ENCODE measurements at regions not wholly inside any gene's neighbourhood (a gene's known extent, or its start where the extent isn't known, plus 50 kb on each side); places are given as distances from the start of the nearest gene placed in this dataset.
"Not testable (repeated sequence)": the region's sequence is repeated elsewhere in the genome, so short reads cannot be mapped to it uniquely, and the experiment has no call there.

DNA sequence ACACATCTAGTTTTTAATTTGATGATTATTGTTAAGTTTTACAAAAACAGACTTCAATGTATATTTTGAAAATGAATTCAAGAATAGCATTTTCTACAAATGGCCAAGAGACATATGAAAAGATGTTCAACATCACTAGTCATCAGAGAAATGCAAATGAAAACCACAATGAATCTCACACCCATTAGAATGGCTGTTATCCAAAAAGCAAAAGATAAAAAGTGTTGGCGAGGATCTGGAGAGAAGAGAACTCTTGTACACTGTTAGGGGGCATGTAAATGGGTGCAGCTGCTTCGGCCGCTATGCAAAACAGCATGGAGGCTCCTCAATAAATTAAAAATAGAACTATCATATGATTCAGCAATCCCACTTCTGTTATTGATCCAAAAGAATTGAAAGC, 185.8 kb upstream of the CCN2 start:
- no peak for DNase-seq

DNA sequence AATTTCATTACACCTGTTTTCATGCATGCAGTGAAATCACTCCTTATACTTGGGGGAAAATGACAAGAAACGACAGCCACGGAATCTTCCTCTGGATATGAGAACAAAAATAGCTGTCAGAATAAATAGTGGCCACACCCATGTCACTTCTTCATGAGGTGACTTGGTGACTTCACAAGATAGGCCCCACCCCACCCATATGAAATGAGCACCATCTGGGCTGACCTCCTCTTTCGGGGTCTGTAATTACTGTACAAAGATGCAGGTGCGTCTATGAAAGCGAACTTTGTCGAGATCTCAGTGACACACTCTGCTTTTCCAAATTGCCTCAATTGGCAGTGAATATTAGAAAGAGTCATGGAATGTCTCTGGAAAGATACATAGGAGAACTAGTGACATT, 184.2 kb upstream of the CCN2 start:
- DNase-seq: no peak

DNA sequence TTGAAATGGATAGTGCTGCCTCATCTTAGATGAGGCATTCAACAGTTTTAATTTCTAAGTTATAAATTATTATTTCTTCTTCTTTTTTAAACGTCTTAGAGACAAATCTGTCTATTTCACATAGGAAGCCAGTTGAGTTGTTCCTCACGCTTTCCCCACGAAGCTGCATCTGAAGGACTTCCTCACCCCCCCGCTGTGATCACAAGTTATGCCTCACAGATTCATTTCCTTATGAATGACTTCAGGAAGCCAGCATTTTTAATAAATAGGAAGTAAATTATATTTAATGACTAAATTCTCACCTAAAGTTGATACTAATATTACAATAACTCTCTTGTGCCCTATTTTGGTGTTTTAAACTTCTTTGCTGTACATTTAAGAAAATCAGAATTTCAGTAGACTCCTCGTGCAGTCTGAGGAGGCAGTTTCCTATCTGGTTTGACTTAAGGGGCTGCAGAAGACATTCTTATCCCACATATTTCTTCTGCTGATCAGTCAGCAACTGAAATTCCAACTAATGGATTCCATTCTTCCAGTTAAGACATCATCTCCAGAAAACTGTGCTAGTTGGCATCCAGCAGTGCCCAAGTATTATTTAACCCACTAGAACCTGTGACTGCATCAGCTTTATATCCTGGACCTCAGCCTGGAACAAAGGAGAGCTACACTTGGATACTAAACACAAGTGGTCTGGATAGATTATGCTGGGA, 182.7 kb upstream of the CCN2 start:
- no peak for DNase-seq

DNA sequence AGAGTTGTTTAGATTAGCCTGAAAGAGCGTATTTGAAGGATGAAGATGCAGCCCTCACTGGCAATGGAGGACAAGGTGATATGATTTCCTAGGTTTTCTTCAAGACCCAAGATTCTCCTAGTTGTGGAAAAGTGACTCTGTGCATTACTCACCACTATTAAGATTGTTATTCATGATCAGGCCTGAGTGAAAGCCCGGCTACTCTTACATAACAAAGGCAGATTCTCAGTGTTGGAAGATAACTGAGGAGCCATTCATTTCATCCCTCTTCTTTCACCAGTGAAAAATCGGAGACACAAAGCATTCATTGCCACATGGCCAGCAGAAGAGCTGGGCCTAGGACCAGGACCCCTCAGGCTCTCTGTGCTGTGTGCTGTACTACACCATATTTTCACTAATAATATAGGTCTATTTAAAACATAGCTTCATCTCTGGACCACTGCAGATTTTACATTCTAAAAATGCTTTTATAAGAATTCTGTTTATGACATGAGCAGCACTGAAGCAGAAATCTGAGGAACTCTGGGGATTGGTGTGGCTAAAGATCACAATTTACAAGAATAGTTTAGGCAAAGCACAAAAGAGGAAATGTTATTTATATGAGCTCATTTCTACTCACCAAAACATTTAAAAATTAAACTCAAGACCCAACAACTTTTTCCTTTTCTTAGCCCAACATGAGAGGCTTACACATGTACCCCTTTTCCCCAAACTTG, 181.9 kb upstream of the CCN2 start:
- DNase-seq: no peak

DNA sequence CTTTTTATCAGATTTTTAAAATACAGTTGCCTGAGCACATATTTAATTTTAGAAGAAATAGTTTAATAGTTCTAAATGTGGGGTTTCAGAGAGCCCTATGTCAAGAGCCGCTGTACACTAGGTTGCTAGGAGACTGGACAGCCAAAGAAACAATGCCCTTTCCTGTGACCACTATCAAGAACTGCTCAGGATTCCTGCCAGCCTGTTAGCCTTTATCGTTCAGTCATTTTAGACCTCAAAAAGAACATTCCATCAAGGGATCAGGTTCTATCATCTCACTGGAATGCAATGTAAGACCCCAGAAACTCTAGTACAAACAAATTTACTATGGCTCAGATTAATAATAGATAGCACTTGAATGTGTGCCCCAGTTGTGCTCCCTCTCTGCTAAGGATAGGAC, 181.2 kb upstream of the CCN2 start:
- DNase-seq: peak; percentile 19

DNA sequence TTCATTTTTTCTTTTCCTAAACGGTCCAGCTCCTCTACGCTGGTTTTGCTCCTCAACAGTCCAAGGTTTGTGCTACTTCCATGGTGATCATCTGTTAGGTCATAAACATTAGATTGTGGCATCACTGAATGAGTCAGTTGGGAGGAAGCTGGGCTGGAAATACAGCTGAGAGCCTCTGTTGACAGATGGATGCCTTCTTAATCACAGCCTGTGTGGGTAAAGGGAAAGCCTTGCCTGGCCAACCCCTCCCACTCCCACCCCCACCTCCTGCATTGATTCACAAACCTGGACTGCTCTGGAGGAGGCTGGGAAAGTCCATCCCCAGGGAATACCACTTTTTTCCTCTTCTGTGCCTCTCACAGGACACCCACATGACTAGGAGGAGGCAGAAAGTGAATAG, 180.6 kb upstream of the CCN2 start:
- DNase-seq: peak; percentile 47

DNA sequence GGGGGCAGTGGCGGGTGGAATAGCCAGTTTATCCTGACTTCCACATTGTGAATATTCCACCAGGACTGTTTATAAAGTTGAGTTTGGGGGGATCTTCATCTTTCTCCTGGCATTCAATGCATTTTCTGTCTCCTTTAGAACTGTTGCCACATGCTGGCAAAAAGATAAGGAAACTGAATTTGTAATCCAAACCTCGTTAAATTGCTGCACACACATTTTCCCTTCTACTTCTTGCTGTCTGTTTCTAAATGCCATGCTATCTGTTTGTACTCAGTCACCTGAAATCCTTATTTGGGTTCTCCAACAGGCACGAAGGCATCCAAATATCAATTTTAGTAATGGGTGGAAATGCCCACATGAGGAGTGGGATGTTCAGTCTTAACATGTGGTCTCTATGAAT, 180.2 kb upstream of the CCN2 start:
- no peak for DNase-seq

DNA sequence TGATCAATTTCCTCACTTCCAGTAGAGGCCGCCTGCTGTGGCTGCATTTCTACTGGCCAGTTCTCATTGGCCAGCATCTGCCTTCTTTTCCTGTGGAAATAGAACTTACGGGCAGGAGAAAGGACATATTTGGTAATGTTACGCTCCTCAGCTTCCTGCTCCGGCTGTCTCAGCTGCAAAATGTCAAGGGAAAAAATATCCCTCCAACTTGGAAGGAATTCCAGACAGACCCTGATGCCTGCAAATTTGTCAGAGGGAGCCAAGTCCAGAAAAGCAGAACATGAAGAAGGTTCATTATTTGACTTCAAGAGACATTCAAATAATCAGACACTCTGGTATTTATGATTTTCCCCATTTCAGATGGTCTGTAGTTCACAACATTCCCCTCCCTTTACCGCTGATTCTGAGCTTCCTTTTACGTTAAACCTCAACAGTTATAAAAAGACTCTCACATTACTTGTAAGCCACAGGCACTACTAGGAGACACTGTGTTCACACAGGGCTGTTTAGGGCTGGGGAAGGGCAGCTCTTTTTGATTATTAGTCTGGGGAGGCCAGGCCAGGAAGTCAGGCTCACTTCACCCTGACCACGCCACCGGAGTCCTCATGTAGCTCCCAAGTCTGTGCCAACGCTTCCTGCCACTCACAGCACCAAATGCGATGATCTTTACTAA, 179.6 kb upstream of the CCN2 start:
- DNase-seq: no peak

DNA sequence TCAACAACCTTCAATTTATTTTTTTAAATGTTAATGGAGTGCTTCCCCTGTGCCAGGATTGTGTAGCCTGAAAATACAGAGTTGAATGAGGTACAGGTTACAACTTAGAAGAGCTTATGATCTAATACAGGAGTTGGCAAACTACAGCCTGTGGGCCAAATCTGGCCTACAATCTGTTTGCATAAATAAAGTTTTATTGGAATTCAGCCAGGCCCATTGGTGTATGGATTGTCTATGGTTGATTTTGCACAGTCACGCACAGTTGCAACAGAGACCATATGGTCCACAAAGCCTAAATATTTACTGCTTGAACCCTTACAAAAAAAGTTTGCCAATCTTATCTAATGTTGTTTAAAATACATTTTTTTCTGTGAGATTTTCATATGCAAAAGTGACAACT, 177.3 kb upstream of the CCN2 start:
- no peak for DNase-seq

DNA sequence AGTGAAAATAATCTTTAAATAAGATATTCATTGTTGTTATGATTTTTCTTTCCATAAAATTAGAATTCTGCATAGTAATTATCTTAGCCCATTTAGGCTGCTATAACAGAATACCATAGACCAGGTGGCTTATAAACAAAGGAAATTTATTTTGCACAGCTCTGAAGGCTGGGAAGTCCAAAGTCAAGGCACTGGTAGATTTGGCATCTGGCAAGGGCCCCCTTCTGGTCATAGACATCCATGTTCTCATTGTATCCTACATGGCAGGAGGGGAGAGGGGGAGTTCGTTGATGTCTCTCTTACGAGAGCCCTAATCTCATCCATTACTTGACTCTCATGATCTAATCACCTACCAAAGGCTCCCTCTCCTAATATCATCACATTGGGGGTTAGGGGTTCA, 175.0 kb upstream of the CCN2 start:
- DNase-seq: no peak

DNA sequence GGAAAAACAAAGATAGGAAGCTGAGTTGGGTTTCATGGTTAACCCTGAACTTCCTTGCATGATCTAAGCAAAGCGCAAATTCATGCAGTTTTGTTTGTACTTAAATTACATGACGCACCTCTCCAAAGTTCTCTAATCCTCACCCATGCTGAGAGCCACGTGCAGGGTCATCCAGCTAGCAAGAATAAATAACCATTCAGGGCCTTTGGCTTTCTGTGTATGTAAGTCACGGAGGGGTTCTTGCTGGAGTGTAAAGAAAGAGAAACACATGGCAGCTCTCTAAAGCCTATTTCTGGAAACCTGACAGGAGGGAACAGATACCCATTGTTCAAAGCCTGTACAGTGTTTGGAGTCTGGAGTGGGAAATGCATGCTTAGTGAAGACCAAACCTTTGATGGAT, 171.7 kb upstream of the CCN2 start:
- peak; percentile 55 for DNase-seq

DNA sequence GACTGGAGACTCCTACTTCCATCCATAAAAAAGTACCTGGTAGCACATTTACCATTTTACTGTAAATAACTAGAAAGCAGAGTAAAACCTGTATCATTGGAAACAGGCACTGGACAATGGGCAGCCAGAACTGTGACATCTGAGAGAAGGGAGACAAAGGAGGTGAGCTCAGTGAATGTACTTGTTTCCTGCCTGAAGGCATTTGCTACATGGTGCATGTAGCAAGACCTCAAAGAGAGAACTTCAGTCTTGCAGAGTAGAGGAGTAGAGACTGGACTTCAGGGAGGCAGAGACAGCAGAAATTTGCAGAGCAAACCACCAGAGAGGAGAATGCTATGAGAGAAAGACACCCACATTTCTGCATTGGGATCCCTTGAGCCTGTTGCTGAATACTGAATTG, 171.0 kb upstream of the CCN2 start:
- no peak for DNase-seq

DNA sequence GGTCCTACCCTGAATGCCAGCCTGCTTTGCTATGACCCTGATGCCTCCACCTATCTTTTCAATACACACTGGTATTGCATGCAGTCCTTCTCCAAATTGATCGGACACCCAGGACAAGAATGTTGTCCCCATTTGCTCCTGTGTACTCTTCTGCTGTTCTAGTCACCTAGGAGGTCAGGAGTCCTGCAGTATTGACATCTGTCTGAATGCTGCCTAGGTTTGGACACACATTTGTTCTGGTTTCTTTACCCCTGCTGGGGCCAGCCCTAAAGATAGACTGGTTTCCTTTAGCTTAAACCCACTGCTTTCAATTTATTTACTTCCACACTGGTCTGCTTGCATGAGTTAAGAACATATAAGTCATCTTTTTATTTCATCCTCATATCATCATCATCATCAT, 167.0 kb upstream of the CCN2 start:
- no peak for DNase-seq

DNA sequence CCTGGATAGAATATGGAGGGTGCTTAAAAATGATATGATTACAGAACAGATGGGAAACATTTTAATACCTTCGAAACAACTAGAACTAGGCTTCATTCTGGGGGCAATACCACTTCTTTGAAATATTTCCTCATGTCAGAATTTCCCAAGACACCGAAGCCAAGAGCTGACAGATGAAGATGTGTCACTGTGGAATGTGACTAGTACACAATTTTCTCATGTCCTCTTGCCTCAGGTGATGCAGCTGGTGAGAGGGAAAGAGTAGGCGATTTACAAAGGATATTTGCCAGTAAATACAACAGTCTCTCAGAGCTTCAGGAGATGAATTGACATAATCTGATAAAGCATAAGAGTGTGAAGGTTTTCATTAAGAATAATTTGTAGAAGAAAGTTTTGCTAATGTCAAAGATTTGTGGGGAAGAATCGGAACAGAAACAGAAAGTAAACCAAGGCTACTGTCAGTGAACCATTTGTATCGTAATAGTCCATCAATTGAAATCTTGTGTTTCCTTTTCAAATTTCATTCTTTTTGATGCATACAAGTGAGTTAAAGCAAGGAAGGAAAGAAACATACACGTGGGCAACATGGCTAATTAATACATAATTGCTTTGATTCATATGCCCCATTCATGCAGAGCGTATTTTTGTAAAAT, 164.7 kb upstream of the CCN2 start:
- DNase-seq: no peak

DNA sequence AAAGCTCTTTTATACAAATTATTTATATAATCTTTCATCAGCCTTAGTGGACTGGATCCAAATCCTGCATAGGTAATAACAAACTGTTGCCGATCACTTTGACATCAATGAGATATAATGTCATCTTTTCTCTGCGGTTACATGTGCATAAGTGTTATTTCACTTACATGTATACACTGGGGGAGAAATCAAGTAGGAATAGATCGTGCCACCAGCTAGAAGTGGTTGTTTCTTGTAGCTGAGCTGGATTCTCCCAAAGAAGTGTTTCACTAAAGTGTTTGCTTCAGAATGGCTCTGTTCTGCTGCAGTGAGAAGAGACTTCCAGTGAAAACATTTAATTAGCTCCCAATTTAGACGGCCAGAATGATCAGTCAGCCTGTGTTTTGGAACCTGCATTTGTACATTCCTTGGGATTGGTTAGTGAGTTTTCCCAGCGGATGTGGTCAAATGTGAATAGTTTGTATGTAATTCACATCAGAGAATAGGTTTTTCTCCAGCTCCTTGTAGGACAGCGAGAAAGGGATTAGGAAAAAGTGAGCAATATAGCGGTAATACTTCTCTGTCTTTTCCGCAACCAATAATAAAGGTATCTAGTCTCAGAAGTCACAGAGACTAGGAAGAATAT, 163.1 kb upstream of the CCN2 start:
- DNase-seq: no peak

DNA sequence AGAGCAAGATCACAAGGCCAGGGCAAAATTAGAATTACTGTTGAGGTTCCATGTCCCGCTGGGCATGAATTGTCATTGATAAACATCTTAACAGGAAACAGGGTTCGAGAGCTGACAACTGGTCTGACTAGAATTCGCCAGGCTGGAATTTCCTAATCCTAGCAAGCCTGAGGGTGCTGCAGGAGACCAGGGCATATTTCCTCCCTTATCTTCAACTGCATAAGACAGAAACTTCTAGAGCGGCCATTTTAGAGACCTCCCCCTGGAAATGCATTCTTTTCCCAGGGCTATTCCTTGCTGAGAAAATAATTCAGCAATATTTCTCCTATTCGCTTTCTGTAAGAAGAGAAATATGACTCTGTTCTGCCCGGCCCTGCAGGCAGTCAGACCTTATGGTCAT, 158.6 kb upstream of the CCN2 start:
- not testable (repeated sequence) for DNase-seq

DNA sequence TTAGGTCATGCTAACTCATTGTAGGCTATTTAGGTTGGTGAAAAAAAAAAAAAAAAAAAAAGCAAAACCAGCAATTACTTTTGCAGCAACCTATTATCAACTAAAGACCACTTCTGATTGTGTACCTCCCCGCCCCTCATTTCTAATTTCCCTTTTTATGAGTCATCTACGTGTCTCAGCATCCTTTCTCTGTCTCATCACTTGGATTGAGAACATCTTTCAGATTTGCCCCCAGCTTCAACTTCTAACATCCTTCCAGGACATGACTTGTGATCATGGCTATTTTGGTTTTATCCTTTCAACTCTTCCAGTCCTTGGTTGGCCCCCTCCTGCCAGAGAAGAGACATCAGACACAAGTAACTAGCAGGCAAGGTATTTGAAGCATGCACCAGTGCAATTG, 156.7 kb upstream of the CCN2 start:
- no peak for DNase-seq

DNA sequence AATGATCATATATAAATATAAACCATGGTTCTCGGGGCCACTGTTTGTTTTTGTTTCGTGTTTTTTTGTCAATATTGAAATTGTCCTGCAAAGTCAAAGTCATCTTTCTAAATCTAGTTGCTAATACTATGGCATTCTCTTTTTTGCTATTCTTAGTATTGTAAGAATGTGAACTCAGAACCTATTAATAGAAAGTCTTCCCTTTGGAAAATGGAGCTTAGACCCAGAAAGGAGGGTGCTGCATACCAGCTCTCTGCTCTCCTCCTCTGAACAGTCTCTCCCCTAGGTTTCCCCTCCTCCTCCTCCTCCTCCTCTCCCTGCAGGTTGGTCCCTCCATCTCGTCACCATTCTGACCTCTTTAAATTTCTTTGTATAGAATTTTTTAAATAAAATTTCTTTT, 150.4 kb upstream of the CCN2 start:
- no peak for DNase-seq

DNA sequence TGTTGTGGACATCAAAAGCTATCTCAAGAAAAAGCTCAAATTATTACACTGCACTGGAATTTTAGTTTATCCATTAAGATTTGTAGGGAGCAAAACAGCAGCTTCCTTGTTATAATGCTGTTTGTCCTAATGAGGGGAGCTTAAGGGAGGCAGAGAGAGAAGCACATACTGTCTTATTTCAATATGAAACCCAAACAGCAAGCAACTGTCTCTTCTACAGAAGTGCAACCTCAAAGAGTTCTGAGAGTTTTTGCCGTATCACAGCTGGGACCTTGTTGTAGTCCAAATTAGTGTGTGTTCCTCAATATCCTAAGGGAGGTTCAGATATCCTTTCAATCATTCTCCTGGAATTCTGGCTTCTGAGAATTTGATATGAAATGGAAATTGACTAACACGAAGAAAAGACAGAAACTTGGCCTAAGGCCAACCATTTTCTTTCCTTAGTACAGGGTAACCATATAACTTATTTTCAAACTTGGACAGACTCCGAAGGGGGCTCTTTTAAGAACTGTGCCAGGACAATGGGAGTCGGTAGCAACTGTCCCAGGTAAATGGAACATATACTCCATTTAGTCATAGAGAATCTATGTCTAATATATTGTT, 149.3 kb upstream of the CCN2 start:
- DNase-seq: no peak

DNA sequence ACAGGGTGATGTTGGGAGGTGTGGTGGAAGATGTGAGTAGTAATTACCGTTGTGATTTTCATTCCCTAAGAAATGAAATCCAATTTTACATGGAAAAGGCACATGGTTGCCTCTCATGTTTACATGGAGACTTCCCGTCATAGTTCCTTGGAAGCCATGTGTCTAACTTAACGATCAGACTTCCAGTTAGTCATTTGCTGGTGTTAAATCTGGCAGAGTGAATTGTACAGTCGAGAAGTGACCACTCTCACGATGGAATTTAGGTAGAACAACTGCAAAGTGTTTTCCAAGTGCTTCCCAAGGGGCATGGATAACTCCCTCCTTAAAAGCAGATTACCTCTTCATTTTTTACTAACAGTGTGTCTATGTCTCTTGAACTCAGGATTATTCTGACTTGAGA, 145.8 kb upstream of the CCN2 start:
- DNase-seq: no peak

DNA sequence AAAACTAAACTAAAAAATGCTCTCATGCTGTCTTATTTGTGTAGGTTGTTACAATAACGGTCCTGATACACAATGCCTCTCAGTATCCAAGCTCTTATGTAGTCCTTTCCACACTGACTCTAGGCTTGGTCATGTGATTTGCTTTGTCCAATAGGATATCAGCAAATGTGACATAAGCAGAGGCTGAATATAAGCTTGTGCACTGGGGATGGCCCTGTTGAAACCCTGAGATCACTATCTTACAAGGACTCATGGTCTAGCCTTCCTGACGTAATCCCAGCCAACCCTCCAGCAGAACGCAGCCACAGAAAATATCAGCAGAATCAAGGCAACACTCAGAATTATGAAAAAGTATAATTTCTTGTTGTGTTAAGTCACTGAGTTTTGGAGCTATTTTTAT, 145.1 kb upstream of the CCN2 start:
- DNase-seq: no peak

DNA sequence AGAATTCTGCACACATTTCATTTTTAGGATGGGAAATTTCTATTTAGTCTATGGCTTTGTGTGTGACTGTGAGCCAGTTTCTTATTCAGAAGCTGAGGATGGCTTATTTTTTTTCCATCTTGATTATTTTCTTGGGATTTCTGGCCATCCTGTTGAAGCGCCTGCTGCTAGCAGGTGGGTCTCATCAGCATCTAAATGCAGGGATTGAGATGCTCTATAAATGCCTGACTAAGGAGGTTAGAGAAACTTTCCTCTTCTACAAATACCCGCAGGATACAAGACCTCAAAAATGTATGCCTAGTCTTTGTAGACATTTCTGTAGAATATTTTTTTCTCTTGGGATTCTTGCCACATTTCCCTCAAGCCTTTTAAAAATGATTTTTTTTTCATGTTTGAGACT, 138.0 kb upstream of the CCN2 start:
- no peak for DNase-seq

DNA sequence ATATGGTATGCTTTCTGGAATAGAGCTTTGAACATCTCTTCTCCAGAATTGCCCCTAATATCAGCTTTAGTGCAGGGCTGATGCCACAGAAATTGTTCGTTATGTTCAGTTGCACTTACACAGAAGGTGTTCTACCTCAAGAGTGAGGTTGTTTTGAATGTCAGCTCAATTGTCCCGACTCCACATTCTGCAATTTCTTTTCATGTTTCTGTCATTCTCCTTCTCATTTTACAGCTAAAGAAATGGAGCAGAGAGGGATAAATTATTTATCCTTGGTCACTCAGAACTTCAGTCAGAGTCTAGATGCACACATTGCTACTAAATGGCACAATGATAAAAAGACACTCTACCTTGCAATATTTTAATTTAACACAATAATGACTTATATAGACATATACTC, 137.0 kb upstream of the CCN2 start:
- no peak for DNase-seq

All from NCI-H774 (cell line).